Activated CD8-positive, alpha-beta memory T cell treated with anti-CD3 and anti-CD28 coated beads for 36 hours (primary cell): ENCODE measurements at regions not wholly inside any gene's neighbourhood (a gene's known extent, or its start where the extent isn't known, plus 50 kb on each side); places are given as distances from the start of the nearest gene placed in this dataset.

ENCODE experiments used
- CTCF ChIA-PET: fragments of 350-600 bp; sonication (Branson Sonifier 250); formaldehyde crosslinking; loops from one replicate; lab custom pipeline; 2021; ENCODE audit warnings: antibody characterized with exemption; lab: Charles Lee
- POLR2A ChIA-PET: fragments of 350-600 bp; sonication (Branson Sonifier 250); formaldehyde crosslinking; loops from one replicate; lab custom pipeline; 2021; ENCODE audit warnings: antibody characterized with exemption; lab: Charles Lee

GRCh38 chr11:39174196-39174595 is 2285.3 kb downstream of the LRRC4C start:
- CTCF ChIA-PET: no interaction called here

GRCh38 chr11:39165021-39165420 is 2294.4 kb downstream of the LRRC4C start:
- CTCF ChIA-PET: no interaction called here

More at GRCh38 chr11:39174196-39174595, 2285.3 kb downstream of the LRRC4C start:
- POLR2A ChIA-PET: no interaction called here

GRCh38 chr11:39149214-39149613 is 2310.2 kb downstream of the LRRC4C start:
- ChIA-PET POLR2A (no interaction called here), CTCF (no interaction called here)

More at GRCh38 chr11:39165021-39165420, 2294.4 kb downstream of the LRRC4C start:
- POLR2A ChIA-PET: no interaction called here

GRCh38 chr11:39145346-39145745 is 2314.1 kb downstream of the LRRC4C start:
- CTCF ChIA-PET: no interaction called here
- POLR2A ChIA-PET: no interaction called here

- POLR2A ChIA-PET: no interaction called here
These were observed 2314.9 kb downstream of the LRRC4C start for GRCh38 chr11:39144351-39145130.

GRCh38 chr11:39139581-39139980 is 2319.9 kb downstream of the LRRC4C start:
- CTCF ChIA-PET: no interaction called here
- POLR2A ChIA-PET: no interaction called here

More at GRCh38 chr11:39144351-39145130, 2314.9 kb downstream of the LRRC4C start:
- CTCF ChIA-PET: no interaction called here

- ChIA-PET CTCF (no interaction called here), POLR2A (no interaction called here)
These were observed 2338.6 kb downstream of the LRRC4C start for GRCh38 chr11:39120890-39121289.

- POLR2A ChIA-PET: no interaction called here
- CTCF ChIA-PET: no interaction called here
These were observed 2345.8 kb downstream of the LRRC4C start for GRCh38 chr11:39113606-39114005.

- ChIA-PET POLR2A (no interaction called here), CTCF (no interaction called here)
These were observed 2357.2 kb downstream of the LRRC4C start for GRCh38 chr11:39102236-39102635.

GRCh38 chr11:39078465-39078864 is 2381.0 kb downstream of the LRRC4C start:
- ChIA-PET POLR2A (no interaction called here), CTCF (no interaction called here)

- POLR2A ChIA-PET: no interaction called here
- CTCF ChIA-PET: no interaction called here
These were observed 2421.8 kb downstream of the LRRC4C start for GRCh38 chr11:39037611-39038010.

- ChIA-PET POLR2A (no interaction called here), CTCF (no interaction called here)
These were observed 2423.4 kb downstream of the LRRC4C start for GRCh38 chr11:39036021-39036420.

- CTCF ChIA-PET: no interaction called here
- POLR2A ChIA-PET: no interaction called here
These were observed 2423.5 kb upstream of the RAG2 start for GRCh38 chr11:39021539-39021938.

- POLR2A ChIA-PET: no interaction called here
- CTCF ChIA-PET: no interaction called here
These were observed 2413.8 kb upstream of the RAG2 start for GRCh38 chr11:39011797-39012196.

- CTCF ChIA-PET: no interaction called here
- POLR2A ChIA-PET: no interaction called here
These were observed 2392.8 kb upstream of the RAG2 start for GRCh38 chr11:38990841-38991240.

GRCh38 chr11:38990139-38990538 is 2392.1 kb upstream of the RAG2 start:
- CTCF ChIA-PET: no interaction called here
- POLR2A ChIA-PET: no interaction called here

- ChIA-PET POLR2A (no interaction called here), CTCF (no interaction called here)
These were observed 2390.9 kb upstream of the RAG2 start for GRCh38 chr11:38988908-38989307.

GRCh38 chr11:38972220-38972619 is 2374.2 kb upstream of the RAG2 start:
- POLR2A ChIA-PET: no interaction called here
- CTCF ChIA-PET: no interaction called here

- ChIA-PET CTCF (no interaction called here), POLR2A (no interaction called here)
These were observed 2373.1 kb upstream of the RAG2 start for GRCh38 chr11:38971141-38971540.

GRCh38 chr11:38968951-38969350 is 2370.9 kb upstream of the RAG2 start:
- POLR2A ChIA-PET: no interaction called here
- CTCF ChIA-PET: no interaction called here

- POLR2A ChIA-PET: no interaction called here
- CTCF ChIA-PET: no interaction called here
These were observed 2354.7 kb upstream of the RAG2 start for GRCh38 chr11:38952698-38953097.

- ChIA-PET POLR2A (no interaction called here), CTCF (no interaction called here)
These were observed 2352.8 kb upstream of the RAG2 start for GRCh38 chr11:38950867-38951266.
